ENCODE measurements at regions not wholly inside any gene's neighbourhood (a gene's known extent, or its start where the extent isn't known, plus 50 kb on each side); places are given as distances from the start of the nearest gene placed in this dataset.
A peak's percentile ranks its signal among the peaks of the same experiment; 100 is the strongest.

DNA sequence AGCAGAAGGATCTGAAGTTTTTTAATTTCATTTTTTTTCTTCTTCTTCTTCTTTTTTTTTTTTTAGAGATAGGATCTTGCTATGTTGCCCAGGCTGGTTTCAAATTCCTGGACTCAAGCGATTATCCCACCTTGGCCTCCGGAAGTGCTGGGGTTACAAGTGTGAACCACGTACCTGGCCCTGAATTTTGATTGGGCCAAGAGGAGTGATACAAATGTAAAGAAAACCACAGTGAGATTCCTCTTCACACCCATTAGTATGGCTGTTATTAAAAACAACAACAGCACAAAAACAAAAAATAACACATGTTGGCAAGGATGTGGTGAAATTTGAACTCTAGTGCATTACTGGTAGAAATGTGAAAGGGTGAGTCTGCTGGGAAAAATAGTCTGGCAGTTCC lies 79.1 kb downstream of the KLF4 start:
- no peak for DNase-seq (ENCODE audit: low read depth in 2 of 2)
- TF ChIP-seq, protein P1, sequence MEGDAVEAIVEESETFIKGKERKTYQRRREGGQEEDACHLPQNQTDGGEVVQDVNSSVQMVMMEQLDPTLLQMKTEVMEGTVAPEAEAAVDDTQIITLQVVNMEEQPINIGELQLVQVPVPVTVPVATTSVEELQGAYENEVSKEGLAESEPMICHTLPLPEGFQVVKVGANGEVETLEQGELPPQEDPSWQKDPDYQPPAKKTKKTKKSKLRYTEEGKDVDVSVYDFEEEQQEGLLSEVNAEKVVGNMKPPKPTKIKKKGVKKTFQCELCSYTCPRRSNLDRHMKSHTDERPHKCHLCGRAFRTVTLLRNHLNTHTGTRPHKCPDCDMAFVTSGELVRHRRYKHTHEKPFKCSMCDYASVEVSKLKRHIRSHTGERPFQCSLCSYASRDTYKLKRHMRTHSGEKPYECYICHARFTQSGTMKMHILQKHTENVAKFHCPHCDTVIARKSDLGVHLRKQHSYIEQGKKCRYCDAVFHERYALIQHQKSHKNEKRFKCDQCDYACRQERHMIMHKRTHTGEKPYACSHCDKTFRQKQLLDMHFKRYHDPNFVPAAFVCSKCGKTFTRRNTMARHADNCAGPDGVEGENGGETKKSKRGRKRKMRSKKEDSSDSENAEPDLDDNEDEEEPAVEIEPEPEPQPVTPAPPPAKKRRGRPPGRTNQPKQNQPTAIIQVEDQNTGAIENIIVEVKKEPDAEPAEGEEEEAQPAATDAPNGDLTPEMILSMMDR (IDR thresholded peaks at IDR 0.05; ENCODE audit: low read depth, low read length): no peak
- H3K4me3 ChIP-seq (replicated peaks in 1 of 2; ENCODE audit: low read depth in 2 of 2, low read length in 2 of 2): no peak overlapping the region

DNA sequence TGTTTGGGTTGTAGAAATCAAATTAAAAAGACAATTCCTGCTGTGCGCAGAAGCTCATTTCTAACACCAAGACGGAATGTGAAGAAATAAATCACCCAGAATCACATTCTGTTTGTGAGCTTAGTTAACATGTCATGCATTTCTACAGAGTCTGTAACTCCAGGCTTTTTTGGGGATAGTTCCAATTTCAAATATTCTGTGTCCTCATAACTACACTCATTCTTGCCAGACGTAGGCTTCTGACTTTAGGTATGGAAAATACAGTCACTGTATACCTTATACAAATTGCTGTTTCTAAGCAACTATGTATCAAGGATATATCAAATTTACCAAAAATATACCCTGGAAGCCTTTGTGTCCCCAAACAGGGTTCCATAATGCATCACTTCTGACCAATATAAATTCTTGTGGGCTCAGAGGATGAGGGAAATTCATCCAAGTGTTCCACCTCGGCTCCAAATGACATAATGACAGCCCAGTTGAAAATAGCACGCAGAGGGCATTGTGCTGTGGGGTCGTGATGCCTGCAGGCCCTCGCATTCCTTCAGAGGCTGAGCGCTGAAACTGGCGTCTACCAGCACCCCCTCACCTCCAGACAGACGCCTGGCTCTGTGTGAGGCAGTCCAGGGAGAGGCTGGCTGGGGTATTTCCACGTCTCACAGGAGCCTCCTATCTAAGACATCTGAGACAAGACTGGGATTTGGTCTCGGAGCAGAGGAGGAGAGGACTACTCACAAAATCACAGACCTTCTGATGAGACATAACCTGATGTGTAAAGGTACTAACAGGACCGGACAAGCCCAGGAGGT lies 79.8 kb downstream of the KLF4 start:
- TF ChIP-seq, protein P1 (IDR thresholded peaks at IDR 0.05; ENCODE audit: low read depth, low read length): no peak
- DNase-seq (ENCODE audit: low read depth in 2 of 2): no peak
- H3K4me3 ChIP-seq (replicated peaks in 1 of 2; ENCODE audit: low read depth in 2 of 2, low read length in 2 of 2): no peak overlapping the region

DNA sequence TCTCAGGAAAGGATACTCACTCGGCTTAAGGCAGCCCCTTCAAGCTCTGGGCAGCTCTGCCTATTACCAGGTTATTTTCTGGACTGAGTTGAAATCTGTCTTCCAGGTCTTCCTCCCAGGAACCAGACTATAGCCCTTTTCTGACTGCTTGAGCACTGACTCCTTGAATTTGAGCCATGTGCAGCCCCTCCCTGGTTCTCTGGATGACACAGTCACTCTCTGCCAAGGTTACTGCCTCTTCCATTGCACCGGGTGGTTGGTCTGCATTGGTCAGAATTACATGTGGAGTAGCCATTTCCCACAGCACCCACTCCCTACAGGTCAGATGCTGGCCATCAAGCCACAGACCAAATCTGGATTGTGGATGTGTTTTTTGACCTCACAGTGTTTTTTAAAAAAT lies 81.9 kb downstream of the KLF4 start:
- no peak overlapping the region for H3K4me3 ChIP-seq (replicated peaks in 1 of 2; ENCODE audit: low read depth in 2 of 2, low read length in 2 of 2)
- no peak for DNase-seq (ENCODE audit: low read depth in 2 of 2)
- TF ChIP-seq, protein P1 (IDR thresholded peaks at IDR 0.05; ENCODE audit: low read depth, low read length): no peak

DNA sequence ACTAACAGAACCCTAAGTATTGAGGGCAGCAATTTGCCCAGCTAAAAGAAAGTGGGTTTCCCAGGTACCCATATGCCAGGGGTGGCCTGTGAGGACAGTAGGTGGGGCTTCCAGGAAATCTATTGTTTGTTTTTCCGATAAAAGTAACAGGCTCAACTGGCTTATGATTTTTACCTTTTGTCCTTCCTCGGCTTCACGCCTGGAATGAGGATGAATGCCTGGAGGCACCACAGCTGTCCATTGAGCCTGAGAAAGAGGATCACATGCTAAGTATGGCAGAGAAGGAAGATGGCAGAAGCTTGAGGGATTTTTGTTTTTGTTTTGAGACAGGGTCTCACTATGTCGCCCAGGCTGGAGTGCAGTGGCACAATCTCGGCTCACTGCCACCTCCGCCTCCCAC lies 84.1 kb downstream of the KLF4 start:
- no peak for DNase-seq (ENCODE audit: low read depth in 2 of 2)
- TF ChIP-seq, protein P1 (IDR thresholded peaks at IDR 0.05; ENCODE audit: low read depth, low read length): no peak

DNA sequence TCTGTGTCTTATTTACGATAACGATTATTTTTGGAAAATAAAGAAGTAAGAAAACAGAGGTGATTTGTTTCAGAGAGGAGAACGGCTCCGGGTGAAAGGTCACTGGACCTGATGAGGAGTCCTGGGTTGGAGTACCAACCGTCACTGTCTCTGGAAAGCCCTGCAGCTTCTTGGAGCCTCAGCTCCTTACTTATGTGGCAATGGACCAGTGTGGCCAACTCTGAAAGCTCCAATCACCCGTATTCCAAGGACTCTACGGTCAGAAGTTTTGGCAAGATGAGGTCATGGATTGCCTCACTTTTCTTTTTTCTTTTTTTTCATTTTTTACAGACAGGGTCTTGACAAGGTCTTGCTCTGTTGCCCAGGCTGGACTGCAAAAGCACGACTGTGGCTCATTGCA lies 84.8 kb downstream of the KLF4 start:
- H3K4me3 ChIP-seq (replicated peaks in 1 of 2; ENCODE audit: low read depth in 2 of 2, low read length in 2 of 2): no peak overlapping the region
- TF ChIP-seq, protein P1 (IDR thresholded peaks at IDR 0.05; ENCODE audit: low read depth, low read length): no peak
- peak in 1 of 2 donors; percentile 11 for DNase-seq (ENCODE audit: low read depth in 2 of 2)

More for the DNA sequence above, 84.1 kb downstream of the KLF4 start:
- H3K4me3 ChIP-seq (replicated peaks in 1 of 2; ENCODE audit: low read depth in 2 of 2, low read length in 2 of 2): no peak overlapping the region

DNA sequence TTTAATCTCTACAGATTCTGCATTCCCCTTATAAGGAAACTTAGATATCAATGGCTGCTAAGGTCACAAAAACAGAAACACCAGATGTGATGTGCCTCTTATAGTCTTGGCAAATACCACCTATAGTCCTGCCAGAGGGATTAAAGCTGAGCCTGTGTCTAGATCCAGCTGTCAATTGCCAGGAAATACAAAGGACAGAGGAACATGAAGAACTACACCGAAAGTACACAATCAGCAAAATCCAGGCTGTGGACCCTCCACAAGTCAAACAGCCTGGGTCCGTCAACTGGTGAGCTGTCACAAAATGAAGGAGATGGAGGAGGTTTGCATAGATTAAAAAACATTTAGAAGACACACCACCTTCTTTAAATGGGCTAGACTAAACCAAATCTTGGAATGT lies 85.4 kb downstream of the KLF4 start:
- TF ChIP-seq, protein P1 (IDR thresholded peaks at IDR 0.05; ENCODE audit: low read depth, low read length): no peak
- no peak overlapping the region for H3K4me3 ChIP-seq (replicated peaks in 1 of 2; ENCODE audit: low read depth in 2 of 2, low read length in 2 of 2)
- peak in 1 of 2 donors; percentile 23 for DNase-seq (ENCODE audit: low read depth in 2 of 2)

Data from cardiac fibroblast (primary cell).